HEK293T (cell line): ENCODE measurements at regions not wholly inside any gene's neighbourhood (a gene's known extent, or its start where the extent isn't known, plus 50 kb on each side); places are given as distances from the start of the nearest gene placed in this dataset.

Experiments
- CTCF ChIA-PET: fragments of 350-600 bp; formaldehyde crosslinking; extraction: SDS; loops from one replicate; lab custom pipeline; 2021; ENCODE audit warnings: antibody characterized with exemption, inconsistent platforms; lab: Yijun Ruan, JAX
- POLR2A ChIA-PET: fragments of 350-600 bp; formaldehyde crosslinking; extraction: SDS; loops from one replicate; lab custom pipeline; 2020; ENCODE audit warnings: antibody characterized with exemption, inconsistent platforms; lab: Yijun Ruan, JAX
- DNase-seq: peaks from one replicate; pipeline ENCODE4 v3.0.0; 2012; ENCODE audit warnings: mixed read lengths; ENCODE audit errors: extremely low spot score
- ARNT ChIP-seq: fragments of 450-650 bp; IDR thresholded peaks from 2 replicates; pipeline ENCODE4 v1.6.1; 2017; ENCODE audit warnings: mild to moderate bottlenecking
- BHLHE40 ChIP-seq: fragments of 450-650 bp; IDR thresholded peaks from 2 replicates; pipeline ENCODE4 v1.6.1; 2016; ENCODE audit warnings: mild to moderate bottlenecking, moderate library complexity, borderline replicate concordance
- CTBP1 ChIP-seq: fragments of 450-650 bp; IDR thresholded peaks from 2 replicates; pipeline ENCODE4 v1.6.1; 2016; ENCODE audit warnings: borderline replicate concordance
- ELF4 ChIP-seq: fragments of 450-650 bp; IDR thresholded peaks from 2 replicates; pipeline ENCODE4 v1.6.1; 2017; ENCODE audit warnings: antibody characterized with exemption
- FOXA1 ChIP-seq: fragments of 450-650 bp; IDR thresholded peaks from 2 replicates; pipeline ENCODE4 v1.6.1; 2016; ENCODE audit warnings: mild to moderate bottlenecking
- FOXK2 ChIP-seq: fragments of 450-650 bp; IDR thresholded peaks from 2 replicates; pipeline ENCODE4 v1.6.1; 2016; ENCODE audit warnings: mild to moderate bottlenecking
- FOXM1 ChIP-seq: fragments of 450-650 bp; IDR thresholded peaks from 2 replicates; pipeline ENCODE4 v1.6.1; 2017; ENCODE audit warnings: mild to moderate bottlenecking, borderline replicate concordance
- HDGF ChIP-seq: fragments of 450-650 bp; IDR thresholded peaks from 2 replicates; pipeline ENCODE4 v1.6.1; 2017; ENCODE audit warnings: antibody characterized with exemption, borderline replicate concordance
- L3MBTL2 ChIP-seq: fragments of 450-650 bp; conservative IDR thresholded peaks from 2 replicates; pipeline ENCODE4 v1.6.1; 2016; ENCODE audit warnings: mild to moderate bottlenecking
- LEF1 ChIP-seq: fragments of 450-650 bp; IDR thresholded peaks from 2 replicates; pipeline ENCODE4 v1.6.1; 2017; ENCODE audit warnings: mild to moderate bottlenecking, borderline replicate concordance
- NFRKB ChIP-seq: fragments of 450-650 bp; IDR thresholded peaks from 2 replicates; pipeline ENCODE4 v1.6.1; 2016; ENCODE audit warnings: mild to moderate bottlenecking, moderate library complexity
- PKNOX1 ChIP-seq: fragments of 450-650 bp; IDR thresholded peaks from 2 replicates; pipeline ENCODE4 v1.6.1; 2016
- SP1 ChIP-seq: fragments of 450-650 bp; IDR thresholded peaks from 2 replicates; pipeline ENCODE4 v1.6.1; 2017
- SUZ12 ChIP-seq: fragments of 450-650 bp; IDR thresholded peaks from 2 replicates; pipeline ENCODE4 v1.6.1; 2016; ENCODE audit warnings: mild to moderate bottlenecking
- TARDBP ChIP-seq: fragments of 450-650 bp; IDR thresholded peaks from 2 replicates; pipeline ENCODE4 v1.6.1; 2016
- ZNF384 ChIP-seq: fragments of 450-650 bp; IDR thresholded peaks from 2 replicates; pipeline ENCODE4 v1.6.1; 2016

DNA sequence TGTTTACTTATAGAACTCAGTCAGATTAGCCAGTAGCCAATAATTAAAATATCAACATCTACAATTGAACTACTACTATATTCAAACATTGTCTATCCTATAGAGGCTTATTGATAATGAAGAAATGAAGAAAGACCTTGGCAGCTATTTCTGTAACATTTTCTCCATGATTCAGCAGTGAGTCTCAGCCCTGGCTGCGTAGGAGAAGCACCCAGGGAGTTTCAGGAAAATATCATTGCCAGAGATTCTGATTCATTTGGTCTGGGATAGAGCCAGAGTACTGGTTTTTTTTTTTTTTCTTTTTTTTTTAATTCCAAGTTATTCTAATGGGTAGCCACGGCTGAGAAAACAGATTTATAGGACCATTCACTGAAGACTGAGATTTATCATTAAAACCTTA, 404.8 kb downstream of the TXNL1 start:
- CTCF ChIA-PET = no interaction called here
- DNase-seq = no peak
- POLR2A ChIA-PET = no interaction called here
- TF ChIP-seq ELF4 = no peak
- TF ChIP-seq FOXK2 = no peak
- TF ChIP-seq SP1 = no peak
- TF ChIP-seq BHLHE40 = no peak
- TF ChIP-seq SUZ12 = no peak
- TF ChIP-seq NFRKB = no peak
- no peak for TF ChIP-seq CTBP1
- no peak for TF ChIP-seq TARDBP
- no peak for TF ChIP-seq PKNOX1
- TF ChIP-seq HDGF = no peak
- TF ChIP-seq LEF1 = no peak
- no peak for TF ChIP-seq ZNF384
- TF ChIP-seq L3MBTL2 = no peak
- TF ChIP-seq ARNT = no peak
- no peak for TF ChIP-seq FOXA1

DNA sequence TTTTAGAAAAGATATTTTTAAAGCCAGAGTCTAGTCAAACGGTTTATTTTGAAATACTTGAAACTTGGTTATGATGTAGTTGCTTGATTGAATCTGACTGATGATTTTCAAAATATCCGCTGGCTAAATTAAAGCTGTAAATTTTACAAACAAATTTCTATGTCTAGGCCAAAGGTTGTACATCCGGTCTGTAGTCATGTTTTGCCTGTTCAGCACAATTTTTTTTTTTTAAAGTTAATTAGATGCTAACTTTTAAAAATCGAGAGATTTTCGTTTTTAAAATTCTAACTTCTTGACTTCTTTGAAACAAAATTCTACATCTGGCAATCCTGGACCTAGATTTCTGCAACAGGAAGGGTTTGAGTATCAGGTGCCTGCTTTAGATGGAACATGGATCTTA, 412.4 kb downstream of the TXNL1 start:
- POLR2A ChIA-PET = no interaction called here
- CTCF ChIA-PET = no interaction called here

GRCh38 chr18:56224669-56225561, 413.5 kb downstream of the TXNL1 start:
- ChIA-PET POLR2A (no interaction called here), CTCF (no interaction called here)
- DNase-seq = no peak
- TF ChIP-seq BHLHE40 (no peak), HDGF (no peak), SUZ12 (no peak), L3MBTL2 (no peak), ARNT (no peak), CTBP1 (no peak), LEF1 (no peak), PKNOX1 (no peak), TARDBP (no peak), ELF4 (no peak), FOXA1 (no peak), FOXM1 (no peak), ZNF384 (no peak), FOXK2 (no peak), NFRKB (no peak), SP1 (no peak)

More for the DNA sequence above, 412.4 kb downstream of the TXNL1 start:
- TF ChIP-seq ZNF384 (no peak), ARNT (no peak), ELF4 (no peak), SUZ12 (no peak), NFRKB (no peak), PKNOX1 (no peak), BHLHE40 (no peak), FOXK2 (no peak), CTBP1 (no peak), FOXA1 (no peak), FOXM1 (no peak), L3MBTL2 (no peak), SP1 (no peak)
- no peak for DNase-seq

GRCh38 chr18:56221195-56222065, 417.0 kb downstream of the TXNL1 start:
- POLR2A ChIA-PET = no interaction called here

More at GRCh38 chr18:56221195-56222065, 417.0 kb downstream of the TXNL1 start:
- CTCF ChIA-PET = no interaction called here
- no peak for DNase-seq
- TF ChIP-seq PKNOX1 (no peak), CTBP1 (no peak), FOXA1 (no peak), FOXM1 (no peak), FOXK2 (no peak), L3MBTL2 (no peak), ELF4 (no peak), ARNT (no peak), HDGF (no peak), SP1 (no peak), BHLHE40 (no peak), TARDBP (no peak), NFRKB (no peak), ZNF384 (no peak)
